T follicular helper cell (primary cell): ENCODE measurements at regions not wholly inside any gene's neighbourhood (a gene's known extent, or its start where the extent isn't known, plus 50 kb on each side); places are given as distances from the start of the nearest gene placed in this dataset.
"Not testable (repeated sequence)": the region's sequence is repeated elsewhere in the genome, so short reads cannot be mapped to it uniquely, and the experiment has no call there.

Source experiments
- DNase-seq: peaks from one replicate; pipeline ENCODE4 v3.0.0-alpha.2; 2020; ENCODE audit warnings: low read depth

DNA sequence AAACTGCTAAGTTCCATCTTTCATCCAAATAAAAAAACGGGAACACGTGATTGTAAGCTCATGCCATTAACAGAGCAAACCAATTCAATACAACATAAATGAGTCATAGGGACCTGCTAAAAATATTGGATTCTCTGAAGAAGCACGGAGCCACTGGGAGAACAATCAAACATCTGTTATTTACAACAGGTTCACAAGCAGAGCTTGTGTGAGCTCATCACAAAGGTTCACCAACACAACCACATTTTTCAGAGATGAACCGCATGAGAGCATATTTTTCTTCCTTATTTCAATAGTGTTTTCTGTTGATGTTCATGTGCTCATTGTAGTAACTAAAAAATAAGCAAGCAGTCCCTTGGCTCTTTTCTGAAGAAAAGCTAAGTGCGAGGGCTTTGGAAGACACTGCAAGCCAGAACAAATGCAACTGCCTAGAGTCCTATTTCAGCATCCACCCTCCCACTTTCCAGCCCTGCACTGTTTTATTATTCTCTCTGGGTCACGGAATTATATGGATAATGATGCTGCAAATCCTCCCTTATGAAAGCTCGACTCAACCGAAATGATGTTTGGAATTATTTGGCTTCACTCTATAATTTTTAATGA lies 545.8 kb downstream of the LIG4 start:
- no peak for DNase-seq

DNA sequence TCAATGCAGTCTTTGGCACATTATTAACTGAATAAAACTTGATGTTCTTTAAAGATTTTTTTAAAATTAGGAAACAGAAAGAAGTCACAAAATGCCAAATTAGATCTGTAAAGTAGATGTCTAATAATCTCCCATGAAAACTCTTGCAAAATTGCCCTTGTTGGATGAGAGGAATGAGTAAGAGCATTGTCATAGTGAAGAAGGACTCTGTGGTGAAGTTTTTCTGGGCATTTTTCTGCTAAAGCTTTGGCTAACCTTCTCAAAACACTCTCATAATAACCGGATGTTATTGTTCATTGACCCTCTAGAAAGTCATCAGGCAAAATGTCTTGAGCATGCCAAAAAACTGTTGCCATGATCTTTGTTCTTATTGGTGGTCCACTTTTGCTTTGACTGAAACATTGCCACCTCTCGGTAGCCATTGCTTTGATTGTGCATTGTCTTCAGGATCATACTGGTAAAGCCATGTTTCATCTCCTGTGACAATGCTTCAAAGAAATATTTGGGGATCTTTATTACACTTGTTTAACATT lies 549.3 kb downstream of the LIG4 start:
- no peak for DNase-seq

DNA sequence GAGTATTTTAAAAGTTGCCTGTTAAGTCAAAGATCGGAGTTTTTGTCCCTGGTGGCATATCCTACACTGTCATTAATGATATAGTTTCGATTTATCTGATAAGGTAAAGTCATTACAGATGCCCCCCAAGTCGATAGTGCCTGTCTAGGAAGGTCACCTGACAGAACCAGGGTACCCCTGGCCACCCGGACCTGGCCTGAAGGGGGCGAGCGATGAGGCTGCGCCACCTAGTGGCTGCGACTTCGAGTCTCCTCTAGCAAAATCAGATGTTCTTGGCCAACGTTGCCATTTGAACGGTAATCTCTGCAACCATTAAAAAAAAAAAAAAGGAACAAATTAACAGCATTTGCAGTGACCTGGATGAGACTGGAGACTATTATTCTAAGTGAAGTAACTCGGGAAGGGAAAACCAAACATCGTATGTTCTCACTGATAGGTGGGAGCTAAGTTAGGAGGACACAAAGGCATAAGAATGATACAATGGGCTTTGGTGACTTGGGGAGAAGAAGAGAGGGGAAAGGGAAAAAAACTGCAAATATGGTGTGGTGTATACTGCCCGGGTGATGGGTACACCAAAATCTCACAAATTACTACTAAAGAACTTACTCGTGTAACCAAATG lies 565.1 kb downstream of the LIG4 start:
- DNase-seq: no peak

DNA sequence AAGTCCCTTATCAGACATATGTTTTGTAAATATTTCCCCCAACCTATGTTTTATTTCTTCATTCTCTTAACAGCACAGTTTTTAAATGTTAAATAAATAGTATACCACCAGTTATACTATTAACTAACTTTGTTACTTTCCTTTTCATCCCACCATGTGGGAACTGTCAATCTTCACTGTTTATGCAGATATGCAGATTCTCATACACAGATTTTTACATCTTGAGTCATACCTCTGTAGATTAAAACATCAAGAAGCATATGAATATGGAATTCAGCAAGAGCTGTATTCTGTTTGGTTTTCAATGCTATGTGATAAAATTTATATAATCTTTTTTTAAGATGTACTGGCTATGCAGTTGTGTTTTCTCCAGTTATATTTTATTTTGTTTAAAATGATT lies 566.3 kb downstream of the LIG4 start:
- no peak for DNase-seq

DNA sequence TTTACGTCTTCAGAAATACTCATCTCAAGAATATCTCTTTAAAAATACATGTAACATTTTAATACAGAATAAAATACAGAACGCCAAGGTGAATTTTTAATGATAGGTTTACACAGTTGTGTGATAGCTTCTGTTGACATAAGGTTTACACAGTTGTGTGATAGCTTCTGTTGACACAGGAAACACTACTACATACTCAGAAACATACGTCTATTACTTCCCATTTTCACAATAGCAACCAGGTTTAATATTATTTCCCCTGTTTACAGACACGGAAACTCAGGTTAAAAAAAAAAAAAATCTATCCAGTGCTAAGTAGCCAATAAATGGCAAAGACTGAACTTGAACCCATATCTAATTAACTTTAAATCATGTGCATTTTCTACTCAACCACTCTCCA lies 571.2 kb downstream of the LIG4 start:
- no peak for DNase-seq

DNA sequence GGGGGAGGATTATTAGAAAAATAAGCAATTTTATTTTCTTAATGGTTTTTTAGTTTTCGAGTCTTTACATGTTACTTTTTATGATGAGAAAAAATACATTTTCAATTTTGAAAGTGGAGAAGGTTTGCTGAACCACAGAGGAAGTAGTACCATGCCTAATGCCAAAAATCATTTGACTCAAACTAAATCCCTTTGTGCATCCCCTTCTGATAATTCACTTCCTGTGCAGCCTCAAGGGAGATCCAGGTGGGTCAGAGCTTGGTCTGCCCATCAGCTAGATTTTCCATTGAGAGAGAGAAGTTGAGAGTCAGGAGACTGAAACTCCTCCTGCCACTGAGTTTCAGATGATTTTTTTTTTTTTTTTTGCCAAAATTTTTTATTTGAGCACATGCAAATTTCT lies 571.7 kb downstream of the LIG4 start:
- DNase-seq: no peak

DNA sequence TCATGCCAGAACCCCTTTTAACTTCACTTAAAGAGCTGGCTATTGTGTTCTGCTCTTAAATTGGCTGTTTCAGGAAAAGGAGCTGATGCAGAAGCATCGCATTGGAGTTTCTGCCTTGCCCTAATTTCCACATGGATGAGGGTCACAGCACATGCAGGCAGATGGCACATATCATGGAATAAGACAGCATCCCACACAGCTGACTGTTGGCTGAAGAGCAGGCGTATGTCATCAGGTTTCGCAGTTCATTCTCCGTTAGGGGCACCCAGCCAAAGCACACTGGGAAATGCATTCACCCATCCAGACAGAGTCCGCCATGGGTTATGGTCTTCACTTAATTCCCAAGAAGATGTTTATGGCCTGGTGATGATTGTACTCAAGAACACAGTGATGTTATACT lies 572.5 kb downstream of the LIG4 start:
- no peak for DNase-seq

DNA sequence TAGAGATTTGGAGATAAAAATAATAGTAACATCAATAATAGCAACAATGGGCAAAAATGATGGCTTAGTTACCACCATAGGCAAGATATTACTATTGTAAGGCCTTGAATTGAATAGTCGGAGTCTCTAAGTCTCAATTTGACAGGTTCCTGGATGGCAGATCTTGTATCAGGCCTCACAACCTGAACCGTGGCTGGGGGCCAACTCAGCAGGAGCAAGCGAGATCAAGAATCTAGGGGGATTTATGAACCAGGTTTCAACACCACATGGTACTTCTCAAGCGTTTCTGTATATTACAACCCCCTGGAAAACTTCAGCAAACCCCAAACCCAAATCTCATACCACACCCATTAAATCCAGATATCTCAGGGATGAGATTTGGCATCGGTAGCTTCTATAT lies 573.8 kb downstream of the LIG4 start:
- no peak for DNase-seq

DNA sequence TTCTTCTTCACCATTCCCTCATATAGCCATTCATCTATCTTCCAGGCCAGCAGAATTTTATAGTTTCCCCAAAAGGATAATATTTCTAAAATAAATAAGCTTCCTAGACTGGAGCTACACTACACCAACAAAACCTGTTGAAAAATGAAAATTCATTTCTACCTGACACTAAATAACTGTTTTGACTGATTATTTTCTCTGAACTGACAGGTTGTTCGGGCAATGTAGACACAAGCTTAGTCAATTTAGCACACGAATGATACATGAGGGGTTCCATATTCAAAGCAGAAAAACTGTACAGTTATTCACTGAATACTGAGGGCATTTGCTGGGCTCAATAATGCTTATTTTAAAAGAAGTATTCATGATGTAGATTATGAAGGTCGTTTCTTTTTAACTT lies 589.7 kb downstream of the LIG4 start:
- DNase-seq: no peak

DNA sequence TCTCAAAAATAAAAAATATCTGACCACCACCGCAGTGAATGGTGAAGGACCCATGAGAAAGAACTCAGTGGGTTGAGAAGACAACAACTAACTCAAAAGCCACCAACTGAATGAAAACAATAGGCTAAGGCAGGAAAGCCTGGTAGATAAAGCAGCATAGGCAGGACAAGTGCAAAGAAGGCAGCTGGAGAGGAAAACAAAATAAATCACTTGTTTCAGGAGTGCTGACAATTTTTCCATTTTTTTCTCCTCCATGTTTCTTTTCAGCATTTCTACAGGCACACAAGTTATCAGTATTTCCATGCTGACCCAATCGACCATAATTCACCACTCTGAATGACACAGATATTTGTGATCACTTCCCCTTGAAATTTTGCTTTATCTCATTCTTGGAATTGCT lies 597.8 kb downstream of the LIG4 start:
- no peak for DNase-seq

DNA sequence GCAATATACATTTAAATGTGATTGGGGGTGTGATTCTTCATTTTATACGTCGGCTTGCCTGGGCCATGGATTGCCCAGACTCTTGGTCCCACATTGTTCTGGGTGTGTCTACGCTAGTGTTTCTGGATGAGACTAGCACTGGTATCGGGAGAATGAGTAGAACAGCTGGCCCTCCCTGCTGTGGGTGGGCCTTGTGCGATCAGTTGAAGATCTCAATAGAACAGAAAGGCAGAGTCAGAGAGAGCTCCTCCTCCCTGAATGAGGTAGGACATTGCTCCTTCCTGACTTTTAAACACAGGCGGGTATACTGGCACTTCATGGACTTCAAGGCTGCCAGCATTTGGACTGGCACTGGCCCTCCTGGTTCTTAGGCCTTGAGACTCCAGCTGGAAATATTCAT lies 603.0 kb downstream of the LIG4 start:
- no peak for DNase-seq

DNA sequence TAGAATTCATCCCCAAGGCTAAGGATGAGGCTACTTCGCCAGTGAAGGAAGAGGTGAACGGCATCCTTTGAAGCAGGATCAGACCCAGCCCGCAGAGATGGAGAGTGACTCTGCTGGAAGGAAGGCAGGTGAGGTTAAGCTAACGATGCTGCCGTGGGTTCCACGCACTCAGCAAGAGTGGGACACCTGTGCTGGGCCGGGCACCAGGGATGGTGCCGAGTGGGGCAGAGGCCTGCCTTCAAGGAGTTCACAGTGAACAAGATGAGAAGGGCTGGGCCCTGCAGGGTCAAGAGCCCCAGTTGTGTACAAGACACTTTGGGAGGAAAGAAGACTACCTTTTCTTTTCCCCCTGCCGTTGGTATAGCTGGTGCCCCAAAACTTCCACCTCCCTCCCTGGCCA lies 606.6 kb downstream of the LIG4 start:
- no peak for DNase-seq

DNA sequence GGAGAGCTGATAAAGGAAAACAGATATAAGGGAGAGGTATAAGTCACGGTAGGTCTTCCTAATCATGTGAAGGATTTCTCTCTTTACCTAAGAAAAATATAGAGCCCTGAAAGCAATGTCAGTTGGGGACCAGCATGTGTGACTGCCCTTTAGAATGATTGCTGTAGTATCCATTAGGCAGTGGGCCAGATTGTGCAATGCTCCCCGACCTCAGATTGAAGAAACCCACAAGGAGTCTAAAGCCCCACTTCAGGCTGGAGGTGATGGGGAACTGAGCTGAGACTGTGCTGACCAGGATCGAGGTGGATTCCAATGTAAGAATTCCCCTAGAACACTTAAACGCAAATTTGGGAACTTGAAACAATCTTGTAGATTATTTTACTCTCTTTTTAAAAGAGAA lies 614.4 kb downstream of the LIG4 start:
- DNase-seq: no peak

DNA sequence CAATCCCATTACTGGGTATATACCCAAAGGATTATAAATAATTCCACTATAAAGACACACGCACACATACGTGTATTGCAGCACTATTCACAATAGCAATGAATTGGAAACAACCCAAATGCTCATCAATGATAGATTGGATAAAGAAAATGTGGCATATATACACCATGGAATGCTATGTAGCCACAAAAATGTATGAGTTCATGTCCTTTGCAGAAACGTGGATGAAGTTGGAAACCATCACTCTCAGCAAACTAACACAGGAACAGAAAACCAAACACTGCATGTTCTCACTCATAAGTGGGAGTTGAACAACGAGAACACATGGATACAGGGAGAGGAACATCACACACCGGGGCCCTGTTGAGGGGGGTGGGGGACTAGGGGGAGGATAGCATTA lies 619.0 kb downstream of the LIG4 start:
- DNase-seq: not testable (repeated sequence)

DNA sequence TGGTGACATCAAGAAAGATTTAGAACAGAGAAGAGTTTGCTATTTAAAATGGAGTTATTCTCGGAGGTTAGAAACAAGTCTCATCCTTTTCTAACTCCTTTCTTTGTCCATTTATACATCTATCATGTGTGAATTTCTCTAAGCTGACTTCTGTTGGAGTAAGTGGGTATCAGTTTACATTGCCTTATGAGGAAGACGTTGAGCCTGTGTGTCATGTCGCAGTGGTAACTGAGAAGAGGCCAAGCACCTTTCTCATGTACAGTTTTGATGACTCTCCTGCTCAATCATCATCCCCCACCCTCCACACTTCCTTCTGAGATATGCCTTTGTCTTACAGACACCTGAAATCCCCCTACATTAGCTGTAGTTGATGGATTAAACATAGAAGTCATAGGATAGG lies 624.8 kb downstream of the LIG4 start:
- DNase-seq: no peak

DNA sequence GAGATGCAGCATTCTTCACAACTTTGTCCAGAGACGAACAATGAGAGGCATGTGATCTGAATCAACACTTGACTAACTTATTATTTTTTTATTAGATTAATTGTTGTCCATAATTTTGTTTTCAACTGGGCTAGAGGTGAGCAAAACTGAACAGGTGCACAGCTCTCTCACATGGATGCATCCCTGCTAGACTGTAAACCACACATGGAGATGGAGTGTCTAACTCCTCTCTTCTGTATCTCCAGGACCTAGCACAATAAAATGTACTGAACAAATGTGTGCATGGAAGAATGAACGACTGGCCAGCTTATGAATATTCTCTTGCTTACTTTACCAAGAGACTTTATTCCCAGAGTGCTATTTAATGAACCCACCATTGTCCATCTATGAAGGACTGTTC lies 627.7 kb downstream of the LIG4 start:
- DNase-seq: no peak

DNA sequence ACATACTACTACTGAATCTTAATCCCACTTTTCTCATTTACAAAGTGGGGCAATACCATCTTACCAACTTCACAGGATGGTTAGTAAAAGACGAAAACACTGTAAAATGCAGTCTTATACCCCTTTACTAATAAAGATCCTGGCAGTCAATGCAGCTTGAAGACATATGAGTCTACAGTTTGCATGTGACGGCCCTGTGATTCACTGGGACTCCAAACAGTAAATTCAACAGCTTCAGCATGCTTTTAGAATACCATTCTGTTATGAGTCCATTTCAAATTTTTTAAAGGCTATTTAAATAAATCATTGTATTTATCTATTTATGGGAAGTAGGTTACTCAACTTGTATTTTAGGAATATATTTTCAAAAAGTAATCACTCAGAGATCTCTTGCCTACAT lies 629.1 kb downstream of the LIG4 start:
- no peak for DNase-seq

DNA sequence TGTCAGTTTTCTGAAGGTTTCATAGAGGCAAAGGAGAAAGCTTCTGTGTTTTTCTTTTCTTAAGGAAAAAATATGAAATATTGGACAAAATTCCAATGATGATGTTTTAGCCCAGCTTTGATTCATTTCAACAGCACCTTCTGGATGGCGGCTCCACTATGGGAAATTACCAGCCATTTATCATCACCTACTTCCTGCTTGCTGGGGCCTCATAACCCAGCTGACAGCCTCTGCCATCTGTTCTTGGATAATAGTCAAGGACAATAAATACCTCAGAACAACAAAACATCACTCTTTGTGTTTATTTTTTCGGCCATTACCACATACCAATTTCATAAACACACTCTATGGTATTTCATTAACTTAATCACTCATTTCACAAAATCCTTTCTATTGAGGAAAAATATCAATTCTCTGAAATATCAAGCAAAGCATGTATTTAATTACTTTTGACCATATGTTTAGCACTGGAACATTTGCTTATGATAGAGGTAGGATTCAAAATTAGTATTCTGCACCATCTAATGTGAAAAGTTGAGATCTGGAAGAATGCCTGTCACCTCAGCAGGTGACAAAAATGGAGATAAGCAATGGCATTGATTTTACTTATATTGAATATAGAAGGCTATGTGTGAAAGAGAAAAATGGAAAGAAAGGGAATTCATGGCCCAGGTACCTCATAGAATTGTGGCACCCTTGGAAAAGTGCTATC lies 629.7 kb downstream of the LIG4 start:
- DNase-seq: no peak

DNA sequence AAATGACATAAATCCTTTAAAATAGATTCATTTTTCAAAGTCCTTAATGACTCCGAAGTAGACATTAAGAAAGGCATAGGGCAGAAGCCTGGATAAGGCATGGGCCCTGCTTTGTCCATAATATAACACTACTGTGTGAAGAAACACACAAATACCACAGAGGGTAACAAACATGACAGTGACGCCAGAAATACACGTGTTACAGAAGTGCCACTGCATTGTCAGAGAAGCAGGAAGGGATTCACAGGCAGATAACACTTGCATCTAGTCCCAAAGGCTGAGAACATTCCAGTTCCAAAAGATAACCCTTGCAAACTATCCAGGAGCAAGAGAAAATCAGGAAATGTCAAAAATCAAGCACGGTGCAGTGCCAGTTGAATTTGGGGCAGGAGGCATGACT lies 633.2 kb downstream of the LIG4 start:
- no peak for DNase-seq

DNA sequence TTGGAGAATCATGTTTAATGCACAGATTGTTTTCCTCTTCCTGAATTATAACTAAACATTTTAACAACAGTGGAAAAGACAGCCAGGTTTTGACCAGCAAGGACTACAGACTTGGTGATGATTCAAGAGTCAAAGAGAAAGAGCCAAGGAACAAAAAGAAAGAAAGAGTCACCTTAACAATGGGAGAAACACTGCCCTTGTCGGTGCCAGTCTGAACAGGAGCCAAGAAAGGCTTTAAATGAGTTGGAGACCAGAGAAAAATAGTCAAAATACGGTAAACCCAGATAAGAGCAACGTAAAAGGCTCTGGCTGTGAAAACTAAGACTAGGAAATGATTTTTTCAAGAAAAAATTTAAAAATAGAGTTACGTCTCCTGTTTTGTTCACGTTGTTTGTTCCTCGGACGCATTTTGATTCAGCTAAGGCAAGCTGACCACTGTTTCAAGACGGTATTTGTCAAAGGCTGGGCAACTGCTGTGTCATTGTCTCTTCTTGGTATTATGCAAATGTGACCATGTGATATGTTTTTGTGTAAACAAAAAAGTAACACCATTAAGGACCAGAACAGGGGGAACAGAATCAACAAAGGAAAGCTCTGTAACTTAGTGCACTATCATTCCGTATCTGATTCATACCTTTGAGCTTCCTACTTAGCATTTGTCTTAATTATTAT lies 634.5 kb downstream of the LIG4 start:
- DNase-seq: no peak

DNA sequence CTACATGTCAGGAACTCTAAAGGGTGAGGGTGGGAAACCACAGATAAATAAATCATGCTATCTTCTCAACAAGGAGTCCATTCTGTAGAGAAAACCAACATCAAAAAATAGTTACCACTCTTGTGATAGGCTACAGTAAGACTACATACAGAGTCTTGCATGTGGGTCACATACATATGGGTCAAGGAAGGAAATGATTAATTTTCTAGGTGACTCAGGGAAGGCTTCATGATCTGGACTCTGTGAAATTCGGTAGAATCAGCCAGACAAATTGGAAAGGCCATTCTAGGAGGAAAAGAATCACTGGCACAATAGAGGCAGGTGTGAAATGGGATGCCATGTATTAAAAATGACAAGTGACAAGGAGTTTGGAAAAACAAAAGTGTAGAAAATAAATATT lies 638.9 kb downstream of the LIG4 start:
- DNase-seq: no peak

DNA sequence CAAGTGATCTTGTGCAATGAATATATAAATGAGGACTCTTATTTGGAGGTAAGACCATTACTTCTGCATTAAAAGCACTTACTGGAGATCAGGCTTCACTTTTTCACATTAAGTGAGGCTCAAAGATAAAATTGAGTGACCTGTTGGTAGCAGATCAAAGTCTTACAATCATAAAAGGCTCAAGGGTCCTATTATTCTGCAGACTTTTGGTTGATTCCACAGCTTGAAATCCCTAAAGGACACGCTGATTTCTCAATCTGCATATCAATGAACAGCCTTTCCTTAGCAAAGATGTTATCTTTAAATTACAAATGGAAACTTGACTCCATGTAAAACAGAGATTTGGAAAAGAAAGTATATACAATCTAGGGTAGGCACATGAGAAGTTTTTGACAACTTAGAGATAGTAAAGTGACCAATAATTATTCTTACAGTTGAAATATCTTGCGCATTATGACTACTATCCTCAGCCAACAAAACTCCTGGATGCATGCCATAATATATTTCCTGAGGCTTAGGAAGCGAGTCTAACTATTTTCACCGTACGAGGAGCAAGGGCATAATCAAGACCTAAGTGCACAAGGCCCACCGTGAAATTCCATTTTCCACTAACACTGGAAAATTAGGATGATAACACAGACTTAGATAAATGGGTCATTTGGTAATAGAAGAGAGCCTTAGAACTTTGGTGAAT lies 640.7 kb downstream of the LIG4 start:
- DNase-seq: no peak
